ENCODE measurements at regions not wholly inside any gene's neighbourhood (a gene's known extent, or its start where the extent isn't known, plus 50 kb on each side); places are given as distances from the start of the nearest gene placed in this dataset.
A peak's percentile ranks its signal among the peaks of the same experiment; 100 is the strongest.

DNA sequence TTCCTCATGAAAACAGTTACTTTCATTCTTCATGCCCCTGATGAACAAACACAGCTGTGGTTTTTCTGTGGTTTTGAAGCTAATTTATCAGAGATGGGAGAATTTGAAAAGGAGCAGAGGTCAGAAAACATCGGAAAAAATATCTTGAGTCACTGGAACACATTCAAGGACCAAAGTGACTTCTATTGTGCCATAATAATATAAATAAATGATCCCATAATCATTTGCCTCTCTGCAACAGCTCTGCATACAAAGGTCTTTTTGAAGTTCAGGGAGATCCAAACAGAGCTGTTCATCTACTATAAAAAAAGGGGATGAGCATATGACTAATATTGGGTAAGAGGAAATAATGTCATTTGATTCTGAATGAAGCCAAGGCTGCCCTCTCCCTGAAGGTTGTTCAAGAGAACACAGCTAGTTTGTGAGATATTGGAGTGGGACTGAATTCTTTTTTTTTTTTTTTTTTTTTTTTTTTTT, 201.3 kb upstream of the GALNT5 start:
- peak; percentile 20 for DNase-seq (ENCODE audit: low spot score)

- DNase-seq (ENCODE audit: low spot score) = peak; percentile 7
Measured at GRCh38 chr2:157058161-157058560, 199.3 kb upstream of the GALNT5 start.

- no peak for DNase-seq (ENCODE audit: low spot score)
Measured at GRCh38 chr2:157059036-157059435, 198.5 kb upstream of the GALNT5 start.

DNA sequence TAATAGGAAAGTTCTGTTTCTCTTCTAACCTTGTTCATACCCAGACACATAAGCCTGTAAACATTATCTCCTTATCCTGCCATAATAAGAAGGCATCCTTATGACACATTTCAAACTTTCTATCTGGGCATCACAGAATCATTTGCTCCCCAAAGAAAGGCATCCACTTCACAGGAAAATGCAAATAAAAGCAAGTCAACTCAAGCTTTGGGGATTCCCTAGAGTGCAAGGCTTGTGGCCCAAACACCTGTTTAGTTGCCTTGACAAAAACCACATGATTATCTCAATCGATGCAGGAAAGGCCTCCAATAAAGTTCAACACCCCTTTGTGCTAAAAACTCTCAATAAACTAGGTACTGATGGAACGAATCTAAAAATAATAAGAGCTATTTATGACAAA, 195.7 kb upstream of the GALNT5 start:
- no peak for DNase-seq (ENCODE audit: low spot score)

DNA sequence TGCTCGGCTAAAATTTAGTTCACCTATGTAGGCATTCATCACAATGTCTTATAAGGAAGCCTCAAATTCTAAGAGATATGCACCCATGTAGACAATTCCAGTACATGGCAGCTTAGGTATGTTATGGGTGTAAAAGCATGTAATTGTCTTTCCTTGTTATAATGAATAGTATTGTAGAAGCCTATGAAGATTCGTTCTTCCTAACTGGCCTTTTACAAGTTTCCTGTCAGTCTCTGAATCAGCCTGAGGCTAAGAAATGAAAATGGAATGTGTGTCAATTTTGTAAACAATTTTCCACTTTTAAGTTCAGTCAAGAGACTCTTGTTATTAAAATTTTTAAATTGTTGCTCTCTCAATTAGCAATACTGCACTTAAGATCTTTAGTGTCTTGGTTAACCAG, 189.9 kb upstream of the GALNT5 start:
- DNase-seq (ENCODE audit: low spot score) = no peak

DNA sequence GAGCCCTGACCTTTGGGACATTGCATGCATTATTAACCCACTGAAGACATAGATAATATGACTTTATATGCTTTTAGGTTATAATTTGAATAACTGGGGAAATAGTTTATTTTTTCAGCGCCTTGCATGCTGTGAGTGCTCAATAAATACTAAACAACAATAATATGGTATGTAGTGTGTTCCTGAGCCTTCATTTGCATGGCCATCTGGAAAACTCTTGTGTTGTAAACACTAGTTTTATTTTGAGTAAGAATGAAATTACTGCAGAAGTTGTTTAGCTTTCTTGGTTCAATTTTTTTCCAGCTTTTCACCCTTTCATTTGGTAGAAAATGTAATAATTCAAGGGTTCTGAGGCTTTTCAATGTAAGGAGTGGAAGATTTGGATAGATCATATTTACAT, 189.3 kb upstream of the GALNT5 start:
- no peak for DNase-seq (ENCODE audit: low spot score)

DNA sequence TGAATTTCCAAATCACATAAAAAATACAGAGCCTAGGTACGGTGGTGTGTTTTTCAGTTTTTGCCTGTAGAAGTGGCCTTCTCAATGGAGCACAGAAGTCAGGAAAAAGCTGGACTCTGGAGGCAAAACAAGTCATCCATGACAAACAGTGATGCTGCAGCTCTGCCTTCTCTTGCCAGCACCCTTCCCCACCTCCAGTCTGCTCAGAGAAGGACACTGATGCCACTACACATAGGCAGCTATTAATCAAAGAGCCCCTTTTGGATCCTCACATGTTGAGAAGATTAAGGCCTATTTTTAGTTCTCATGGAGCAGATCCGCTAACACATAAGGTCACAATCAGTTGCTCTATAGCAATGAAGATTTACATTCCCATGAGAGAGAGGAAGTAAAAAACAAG, 181.6 kb upstream of the GALNT5 start:
- DNase-seq (ENCODE audit: low spot score) = no peak

- no peak for DNase-seq (ENCODE audit: low spot score)
Measured at GRCh38 chr2:157076526-157077161, 180.9 kb upstream of the GALNT5 start.

- no peak for DNase-seq (ENCODE audit: low spot score)
Measured at GRCh38 chr2:157077753-157078350, 179.7 kb upstream of the GALNT5 start.

GRCh38 chr2:157082950-157083349, 174.6 kb upstream of the GALNT5 start:
- DNase-seq (ENCODE audit: low spot score) = no peak

DNA sequence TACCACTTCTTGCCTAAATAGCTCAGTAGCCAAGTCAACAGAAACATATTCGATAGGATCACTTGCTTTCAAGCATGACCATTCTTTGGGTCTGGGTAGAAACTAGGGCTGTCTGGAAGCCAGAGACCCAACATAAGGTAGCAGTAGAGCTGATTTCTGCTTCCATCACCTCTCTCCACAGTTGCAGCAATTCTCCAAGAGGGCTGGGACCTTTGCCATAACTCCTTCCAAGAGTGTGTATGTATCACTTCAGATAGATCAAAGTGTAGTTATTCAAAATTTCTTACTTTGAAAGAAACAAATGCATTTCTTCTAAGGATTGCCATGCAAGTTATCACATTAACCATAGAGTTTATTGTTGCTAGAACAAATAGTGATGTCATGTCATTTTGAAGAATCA, 172.0 kb upstream of the GALNT5 start:
- DNase-seq (ENCODE audit: low spot score) = no peak

GRCh38 chr2:157087373-157088002, 170.0 kb upstream of the GALNT5 start:
- no peak for DNase-seq (ENCODE audit: low spot score)

DNA sequence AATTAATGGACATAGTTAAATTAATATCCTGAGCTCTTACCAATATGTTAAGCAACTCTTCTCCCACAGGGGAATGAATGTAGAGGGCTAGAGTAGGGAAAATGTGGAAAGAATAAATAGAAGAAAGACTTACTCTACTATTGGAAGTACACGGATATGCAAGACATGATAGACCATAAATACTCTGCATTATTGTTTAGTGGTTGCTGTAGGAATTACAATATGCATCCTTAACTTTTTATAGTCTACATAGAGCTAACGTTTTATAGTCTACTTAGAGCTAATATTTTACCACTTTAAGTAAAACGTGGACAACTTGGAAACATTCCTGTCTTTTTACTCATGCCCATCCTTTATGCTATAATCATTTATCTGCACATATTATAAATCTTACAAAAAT, 163.8 kb upstream of the GALNT5 start:
- DNase-seq (ENCODE audit: low spot score) = no peak

DNA sequence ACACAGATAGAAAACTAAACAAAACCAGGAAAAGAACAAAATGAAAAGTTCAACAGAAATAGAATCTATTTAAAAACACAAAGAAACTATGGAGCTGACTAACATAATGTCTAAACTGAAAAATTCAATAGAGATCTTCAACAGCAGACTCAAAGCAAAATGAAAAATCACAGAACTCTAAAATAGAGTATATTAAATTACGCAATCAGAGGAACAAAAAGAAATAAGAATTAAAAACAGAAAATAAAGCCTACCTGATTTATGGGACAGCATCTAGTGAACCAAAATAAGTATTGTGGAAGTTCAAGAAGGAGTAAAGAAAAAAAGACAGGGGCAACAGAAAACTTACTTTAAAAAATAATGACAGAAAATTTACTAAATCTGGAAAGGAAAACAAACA, 152.1 kb upstream of the GALNT5 start:
- DNase-seq (ENCODE audit: low spot score) = no peak

DNA sequence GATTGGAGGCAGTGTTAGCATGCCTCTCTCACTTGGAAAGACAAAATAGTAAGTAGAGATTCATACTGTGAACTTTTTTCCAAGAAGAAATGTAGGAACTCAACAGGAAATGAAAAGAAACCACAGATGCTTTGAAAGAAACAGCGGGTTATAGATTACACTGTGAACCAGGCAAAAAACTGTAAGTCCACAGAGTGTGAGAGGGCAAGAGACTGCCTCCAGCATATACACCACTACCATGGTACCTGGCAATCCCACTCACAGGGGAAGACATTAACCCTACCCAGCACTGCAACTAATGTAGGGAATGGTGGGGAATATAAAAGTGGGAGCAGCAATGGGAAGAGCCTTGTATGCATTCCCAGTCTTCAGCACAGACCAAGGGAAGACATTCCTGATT, 150.6 kb upstream of the GALNT5 start:
- DNase-seq (ENCODE audit: low spot score) = no peak

DNA sequence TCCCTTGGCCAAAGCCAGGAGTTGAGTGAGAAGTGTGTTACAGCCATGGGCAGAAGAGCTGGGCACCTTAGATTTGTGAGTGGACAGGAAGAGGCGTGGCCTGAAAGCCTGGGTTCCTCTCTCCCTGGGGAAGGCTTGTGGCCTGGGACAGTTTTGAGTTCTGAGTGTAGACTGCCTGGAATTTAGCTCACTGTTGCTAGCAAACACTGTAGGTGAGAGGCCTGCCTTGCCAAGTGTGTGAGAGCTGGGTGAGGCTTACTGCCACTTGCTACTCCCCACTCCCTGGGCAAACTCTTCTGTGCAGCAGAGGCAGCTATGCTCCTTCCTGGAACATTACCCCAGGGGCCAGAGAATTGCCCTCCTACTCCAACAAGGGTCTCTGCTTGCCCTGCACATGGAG, 150.0 kb upstream of the GALNT5 start:
- DNase-seq (ENCODE audit: low spot score) = no peak

GRCh38 chr2:157107877-157108276, 149.6 kb upstream of the GALNT5 start:
- no peak for DNase-seq (ENCODE audit: low spot score)

DNA sequence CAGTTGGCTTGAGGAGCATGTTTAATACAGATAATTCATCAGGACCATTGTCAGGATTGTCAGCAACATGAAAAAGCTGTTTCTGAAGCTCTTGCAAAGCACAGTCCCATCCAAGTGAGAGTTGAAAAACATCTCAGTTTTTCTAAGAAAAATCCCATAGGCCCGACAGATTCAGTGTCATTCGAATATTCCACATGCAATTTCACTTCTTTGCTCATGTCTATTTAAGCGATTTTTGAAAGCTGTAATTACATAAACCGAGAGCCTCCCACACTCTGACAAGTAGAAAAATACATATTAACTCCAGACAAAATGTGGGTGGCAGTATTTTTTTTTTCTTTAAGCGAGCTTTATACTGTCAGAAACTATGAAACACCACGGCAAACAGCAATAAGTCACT, 134.7 kb upstream of the GALNT5 start:
- DNase-seq (ENCODE audit: low spot score) = peak; percentile 57

GRCh38 chr2:157124731-157125130, 132.8 kb upstream of the GALNT5 start:
- DNase-seq (ENCODE audit: low spot score) = no peak

- DNase-seq (ENCODE audit: low spot score) = no peak
Measured at GRCh38 chr2:157125685-157126084, 131.8 kb upstream of the GALNT5 start.

DNA sequence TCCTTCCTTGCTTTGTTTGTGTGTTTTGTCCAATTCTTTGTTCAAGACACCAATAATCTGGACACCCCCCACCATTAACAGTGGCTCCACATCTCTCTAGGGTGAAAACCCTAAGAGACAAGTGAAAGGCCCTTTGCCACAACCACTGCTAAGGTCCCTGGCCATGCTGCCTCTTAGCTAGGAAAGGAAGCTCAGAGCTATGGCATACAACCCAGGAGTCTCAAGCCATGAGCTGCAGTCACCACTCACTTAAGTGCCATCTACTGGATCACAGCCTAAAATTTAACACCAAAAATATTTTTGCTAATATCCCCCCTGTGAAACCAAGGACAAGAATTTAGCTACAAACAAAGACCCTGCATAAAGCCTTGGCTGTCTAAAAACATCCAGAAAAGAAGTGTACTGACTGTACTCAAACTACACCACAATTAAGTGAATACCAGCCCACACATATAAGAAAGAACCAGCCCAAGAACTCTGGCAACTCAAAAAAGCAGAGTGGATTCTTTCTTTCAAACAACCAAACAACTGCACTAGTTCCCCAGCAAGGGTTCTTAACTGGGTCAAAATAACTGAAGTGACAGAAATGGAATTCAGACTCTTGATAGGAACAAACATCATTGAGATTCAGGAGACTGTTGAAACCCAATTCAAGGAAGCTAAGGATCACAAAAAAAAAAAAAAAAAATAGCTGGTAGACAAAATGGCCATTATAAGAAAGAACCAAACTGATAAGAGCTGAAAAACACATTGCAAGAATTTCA, 130.1 kb upstream of the GALNT5 start:
- DNase-seq (ENCODE audit: low spot score) = no peak

DNA sequence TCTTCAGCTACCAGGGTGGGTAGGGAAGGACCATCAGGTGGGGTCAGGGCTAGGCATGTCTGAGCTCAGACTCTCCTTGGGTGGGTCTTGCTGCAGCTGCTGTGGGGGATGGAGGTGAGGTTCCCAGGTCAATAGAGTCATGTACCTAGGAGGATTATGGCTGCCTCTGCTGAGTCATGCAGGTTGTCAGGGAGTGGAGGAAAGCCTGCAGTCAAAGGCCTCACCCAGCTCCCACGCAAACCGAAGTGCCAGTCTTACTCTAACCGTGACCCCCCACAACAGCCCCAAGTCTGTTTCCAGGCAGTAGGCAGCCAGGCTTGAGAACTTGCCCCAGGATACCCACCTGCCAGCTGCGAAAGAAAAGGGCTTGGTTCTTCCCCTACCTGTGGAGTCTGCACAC, 113.6 kb upstream of the GALNT5 start:
- DNase-seq (ENCODE audit: low spot score) = no peak

DNA sequence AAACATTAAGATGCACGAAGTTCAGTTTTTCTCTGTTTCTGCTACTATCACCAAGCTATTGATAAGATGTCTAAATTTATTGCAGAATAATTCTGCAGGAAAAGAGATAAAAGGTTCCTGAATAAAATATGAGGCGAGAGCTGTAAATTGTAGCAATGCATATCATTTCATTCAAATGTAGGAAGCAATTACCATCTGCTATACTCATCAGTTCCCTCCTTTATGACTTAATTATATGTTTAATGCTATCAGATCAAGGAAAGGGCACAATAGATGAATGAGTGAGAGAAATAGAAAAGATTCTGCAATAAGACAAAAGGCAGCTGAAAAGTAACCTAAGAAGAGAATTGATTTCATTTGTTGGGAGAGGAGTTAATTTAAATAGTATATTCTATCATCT, 108.2 kb upstream of the GALNT5 start:
- no peak for DNase-seq (ENCODE audit: low spot score)

Measured in putamen (tissue), 1 donor.